NCI-H510A treated with DMSO at 0.1 percent for 48 hours (cell line): ENCODE measurements at regions not wholly inside any gene's neighbourhood (a gene's known extent, or its start where the extent isn't known, plus 50 kb on each side); places are given as distances from the start of the nearest gene placed in this dataset.
A peak's percentile ranks its signal among the peaks of the same experiment; 100 is the strongest.

Experiments used
- DNase-seq: peaks from one replicate; lab custom pipeline; 2025; lab: John Stamatoyannopoulos, UW

- no peak for DNase-seq
Observed at GRCh38 chr12:59044791-59045190, 124.5 kb upstream of the LRIG3 start.

- DNase-seq, result no peak
Observed at GRCh38 chr12:59041241-59042121, 121.2 kb upstream of the LRIG3 start.

GRCh38 chr12:59040656-59041055 lies 120.4 kb upstream of the LRIG3 start:
- no peak for DNase-seq

- no peak for DNase-seq
Observed at GRCh38 chr12:59040043-59040442, 119.7 kb upstream of the LRIG3 start.

- DNase-seq, result no peak
Observed at GRCh38 chr12:59039005-59039404, 118.7 kb upstream of the LRIG3 start.

GRCh38 chr12:59036973-59037762 lies 116.9 kb upstream of the LRIG3 start:
- DNase-seq, result no peak

- no peak for DNase-seq
Observed at GRCh38 chr12:59036347-59036746, 116.0 kb upstream of the LRIG3 start.

GRCh38 chr12:59031313-59031712 lies 111.0 kb upstream of the LRIG3 start:
- DNase-seq, result no peak

GRCh38 chr12:59030415-59030814 lies 110.1 kb upstream of the LRIG3 start:
- DNase-seq, result peak; percentile 61

- no peak for DNase-seq
Observed at GRCh38 chr12:59027199-59027598, 106.9 kb upstream of the LRIG3 start.

- DNase-seq, result no peak
Observed at GRCh38 chr12:59023861-59024424, 103.6 kb upstream of the LRIG3 start.

GRCh38 chr12:59020073-59020946 lies 100.0 kb upstream of the LRIG3 start:
- no peak for DNase-seq

- DNase-seq, result no peak
Observed at GRCh38 chr12:59014885-59015284, 94.6 kb upstream of the LRIG3 start.

GRCh38 chr12:59010941-59011340 lies 90.6 kb upstream of the LRIG3 start:
- DNase-seq, result no peak

- no peak for DNase-seq
Observed at GRCh38 chr12:59010118-59010517, 89.8 kb upstream of the LRIG3 start.

- no peak for DNase-seq
Observed at GRCh38 chr12:59007620-59008019, 87.3 kb upstream of the LRIG3 start.

GRCh38 chr12:59005193-59005955 lies 85.1 kb upstream of the LRIG3 start:
- DNase-seq, result no peak

GRCh38 chr12:59004456-59004855 lies 84.2 kb upstream of the LRIG3 start:
- DNase-seq, result no peak

GRCh38 chr12:58995666-58996363 lies 75.5 kb upstream of the LRIG3 start:
- no peak for DNase-seq

GRCh38 chr12:58988643-58989344 lies 68.5 kb upstream of the LRIG3 start:
- DNase-seq, result no peak
